ENCODE measurements at regions not wholly inside any gene's neighbourhood (a gene's known extent, or its start where the extent isn't known, plus 50 kb on each side); places are given as distances from the start of the nearest gene placed in this dataset.

DNA sequence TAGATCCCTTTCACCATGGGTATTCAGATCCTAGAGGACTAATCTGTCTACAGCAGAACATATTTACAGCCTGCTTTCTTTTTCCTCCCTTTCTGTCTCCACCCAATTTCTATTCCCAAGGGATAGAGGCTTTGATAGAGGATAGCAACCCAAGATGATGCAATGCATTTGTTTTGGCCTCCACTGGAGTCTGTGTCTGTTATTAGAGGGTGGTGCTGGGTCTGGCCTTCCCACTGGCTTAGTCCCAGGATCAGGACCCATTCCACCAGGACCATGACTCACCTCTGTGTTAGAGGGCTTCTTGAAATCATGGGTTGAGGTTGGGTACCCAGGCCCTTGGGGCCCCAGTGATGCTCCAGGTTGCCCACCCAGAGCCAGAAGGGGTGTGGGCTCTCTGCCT lies 239.7 kb upstream of the TNP1 start:
- Histone ChIP-seq H3K4me3 (ENCODE audit: low read depth, low read length) (no peak overlapping the region), H3K27me3 (ENCODE audit: control insufficient read depth, insufficient read depth, low read length) (no peaks in the 10 kb centered on the region), H3K36me3 (ENCODE audit: control insufficient read depth, insufficient read depth, low read length) (no peaks in the 10 kb centered on the region)
- no peak for DNase-seq (ENCODE audit: low read depth)
- CTCF ChIA-PET, result no interaction called here
- TF ChIP-seq CTCF (IDR thresholded peaks at IDR 0.05; ENCODE audit: insufficient read depth, low read depth, low read length), result no peak
- POLR2A ChIA-PET, result no interaction called here

- TF ChIP-seq CTCF (IDR thresholded peaks at IDR 0.05; ENCODE audit: insufficient read depth, low read depth, low read length), result no peak
- Histone ChIP-seq H3K4me3 (ENCODE audit: low read depth, low read length) (no peak overlapping the region), H3K27me3 (ENCODE audit: control insufficient read depth, insufficient read depth, low read length) (no peaks in the 10 kb centered on the region), H3K36me3 (ENCODE audit: control insufficient read depth, insufficient read depth, low read length) (no peaks in the 10 kb centered on the region)
- ChIA-PET POLR2A (no interaction called here), CTCF (interaction anchor here (0.9 kb wide), 1 partner anchor 15 kb away, joined by 4 read pairs; no protein-coding TSS in a partner anchor)
- no peak for DNase-seq (ENCODE audit: low read depth)
Observed at GRCh38 chr2:217098435-217098834, 238.6 kb upstream of the TNP1 start.

DNA sequence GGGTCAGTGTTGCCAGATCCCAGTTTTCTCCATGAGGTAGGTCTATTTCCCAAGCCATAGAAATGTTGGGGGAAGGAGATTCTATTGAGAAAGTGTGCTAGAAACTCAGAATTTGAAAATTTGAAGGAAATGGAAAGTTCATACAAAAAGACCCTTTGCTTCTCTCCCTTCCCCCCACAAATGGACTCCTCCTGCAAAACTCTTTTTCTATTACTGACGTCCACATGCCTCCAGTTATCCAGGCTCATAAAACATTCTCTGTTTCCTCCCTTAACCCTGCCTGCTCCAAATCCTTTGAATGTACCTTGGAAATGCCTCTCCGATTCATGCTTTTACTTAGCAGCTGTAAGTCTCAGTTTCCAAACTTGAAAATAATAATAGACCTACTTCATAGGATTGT lies 237.5 kb upstream of the TNP1 start:
- Histone ChIP-seq H3K27me3 (ENCODE audit: control insufficient read depth, insufficient read depth, low read length) (no peaks in the 10 kb centered on the region), H3K36me3 (ENCODE audit: control insufficient read depth, insufficient read depth, low read length) (no peaks in the 10 kb centered on the region), H3K4me3 (ENCODE audit: low read depth, low read length) (no peak overlapping the region)
- ChIA-PET CTCF (interaction anchor here (1.2 kb wide), 1 partner anchor 61 kb away, joined by 4 read pairs; no protein-coding TSS in a partner anchor), POLR2A (no interaction called here)
- TF ChIP-seq CTCF (IDR thresholded peaks at IDR 0.05; ENCODE audit: insufficient read depth, low read depth, low read length), result no peak
- DNase-seq (ENCODE audit: low read depth), result no peak

GRCh38 chr2:217096474-217097225 lies 236.8 kb upstream of the TNP1 start:
- TF ChIP-seq CTCF (IDR thresholded peaks at IDR 0.05; ENCODE audit: insufficient read depth, low read depth, low read length), result no peak
- CTCF ChIA-PET, result interaction anchor here (1.1 to 1.2 kb wide), 2 partner anchors 9 to 60 kb away, joined by 3 to 4 read pairs; no protein-coding TSS in a partner anchor
- H3K36me3 ChIP-seq (ENCODE audit: control insufficient read depth, insufficient read depth, low read length), result no peaks in the 10 kb centered on the region
- no peak for DNase-seq (ENCODE audit: low read depth)
- POLR2A ChIA-PET, result no interaction called here
- no peaks in the 10 kb centered on the region for H3K27me3 ChIP-seq (ENCODE audit: control insufficient read depth, insufficient read depth, low read length)
- no peak overlapping the region for H3K4me3 ChIP-seq (ENCODE audit: low read depth, low read length)

GRCh38 chr2:217095511-217096205 lies 235.8 kb upstream of the TNP1 start:
- DNase-seq (ENCODE audit: low read depth), result no peak
- no peaks in the 10 kb centered on the region for H3K36me3 ChIP-seq (ENCODE audit: control insufficient read depth, insufficient read depth, low read length)
- ChIA-PET POLR2A (no interaction called here), CTCF (interaction anchor here (1.1 to 1.2 kb wide), 2 partner anchors 8 to 59 kb away, joined by 3 to 4 read pairs; no protein-coding TSS in a partner anchor)
- H3K4me3 ChIP-seq (ENCODE audit: low read depth, low read length), result no peak overlapping the region
- H3K27me3 ChIP-seq (ENCODE audit: control insufficient read depth, insufficient read depth, low read length), result no peaks in the 10 kb centered on the region
- no peak for TF ChIP-seq CTCF (IDR thresholded peaks at IDR 0.05; ENCODE audit: insufficient read depth, low read depth, low read length)

All from BJ (cell line).